SK-N-SH treated with all-trans-retinoic acid at 6 μM for 48 hours (cell line): ENCODE measurements at regions not wholly inside any gene's neighbourhood (a gene's known extent, or its start where the extent isn't known, plus 50 kb on each side); places are given as distances from the start of the nearest gene placed in this dataset.

Source experiments
- ARNTL ChIP-seq: fragments of 450-650 bp; formaldehyde crosslinking; IDR thresholded peaks from 2 replicates; pipeline ENCODE4 v1.5.0; 2020; ENCODE audit warnings: low read depth, mild to moderate bottlenecking, moderate library complexity, borderline replicate concordance
- ISL1 ChIP-seq: fragments of 250-450 bp; sonication (Bioruptor Pico); IDR thresholded peaks from 2 replicates; pipeline ENCODE4 v2.1.2; 2022; ENCODE audit warnings: mild to moderate bottlenecking, moderate library complexity
- PPARA ChIP-seq: fragments of 250-450 bp; sonication (Bioruptor Pico); IDR thresholded peaks from 2 replicates; pipeline ENCODE4 v1.5.0; 2020; ENCODE audit warnings: mild to moderate bottlenecking, borderline replicate concordance
- ZFP30 ChIP-seq: fragments of 450-650 bp; formaldehyde crosslinking; IDR thresholded peaks from 2 replicates; pipeline ENCODE4 v1.5.0; 2022; ENCODE audit warnings: mild to moderate bottlenecking, moderate library complexity
- ZNF565 ChIP-seq: fragments of 450-650 bp; formaldehyde crosslinking; conservative IDR thresholded peaks from 2 replicates; pipeline ENCODE4 v1.5.0; 2020; ENCODE audit warnings: low read depth, mild to moderate bottlenecking, moderate library complexity
- ZNF70 ChIP-seq: fragments of 450-650 bp; formaldehyde crosslinking; IDR thresholded peaks from 2 replicates; pipeline ENCODE4 v1.5.0; 2020; ENCODE audit warnings: mild to moderate bottlenecking, moderate library complexity

GRCh38 chr12:130027798-130028197 is 124.0 kb upstream of the TMEM132D start:
- TF ChIP-seq ARNTL (CRISPR knock-in tag) = no peak
- TF ChIP-seq ZNF70 = no peak
- TF ChIP-seq PPARA = no peak
- no peak for TF ChIP-seq ZFP30
- TF ChIP-seq ISL1 (CRISPR knock-in tag) = no peak
- TF ChIP-seq ZNF565 = no peak
